Stimulated activated CD8-positive, alpha-beta memory T cell treated with anti-CD3 and anti-CD28 coated beads, Interleukin-2, amount 100 ng/mL, for 1 hour (primary cell): ENCODE measurements at regions not wholly inside any gene's neighbourhood (a gene's known extent, or its start where the extent isn't known, plus 50 kb on each side); places are given as distances from the start of the nearest gene placed in this dataset.
"Not testable (repeated sequence)": the region's sequence is repeated elsewhere in the genome, so short reads cannot be mapped to it uniquely, and the experiment has no call there.

ENCODE experiments used
- DNase-seq, 2 donors: peaks; one replicate each; pipeline ENCODE4 v3.0.0-alpha.2; 2020; ENCODE audit warnings: low read depth in 2 of 2

DNA sequence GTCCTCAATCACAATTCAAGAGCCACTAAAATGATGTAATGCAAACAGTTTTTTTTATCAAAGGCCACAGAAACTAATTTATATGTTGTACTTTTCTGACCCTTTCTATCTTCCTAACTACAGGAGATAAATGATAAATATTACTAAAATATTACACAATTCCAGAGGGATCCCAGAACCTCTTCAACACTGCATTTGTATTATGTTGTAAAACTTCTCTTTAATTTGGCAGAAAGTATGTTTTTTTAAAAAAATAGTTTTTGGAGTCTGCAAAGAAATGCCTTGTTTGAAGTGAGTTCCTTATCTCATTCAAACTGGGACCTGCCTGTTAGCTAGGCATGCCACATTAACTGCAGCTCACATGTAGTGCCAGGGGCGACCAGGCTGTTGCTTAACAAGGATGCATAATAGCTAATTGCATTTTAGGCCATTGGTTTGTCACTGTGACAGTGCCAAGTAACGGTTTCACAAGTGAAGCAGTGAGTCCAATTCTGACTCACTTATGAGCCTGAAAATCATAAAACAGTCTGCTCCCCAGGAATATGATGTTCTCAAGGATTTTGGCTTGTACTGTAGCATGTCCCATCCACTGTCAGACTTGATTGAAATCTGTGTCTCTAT is 266.9 kb downstream of the KTN1 start:
- no peak for DNase-seq

DNA sequence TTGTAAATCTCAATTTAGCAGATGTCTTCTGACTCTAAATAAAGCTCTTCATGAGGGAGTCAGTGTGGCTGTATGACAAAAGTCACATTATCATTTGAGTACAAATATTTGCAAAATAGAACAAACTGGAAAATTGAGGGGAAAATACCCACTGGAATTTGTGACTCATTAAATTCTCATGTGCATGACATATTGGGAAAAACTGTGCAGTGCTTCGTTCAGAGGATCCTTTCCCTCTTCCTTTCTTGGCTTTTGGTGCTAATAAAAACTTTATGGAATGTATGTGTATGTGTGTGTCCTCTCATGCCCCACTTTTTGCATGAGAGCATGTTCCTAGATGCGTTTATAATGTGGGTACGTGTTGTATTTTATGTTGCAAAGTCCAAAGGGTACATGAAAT is 267.8 kb downstream of the KTN1 start:
- DNase-seq = no peak

DNA sequence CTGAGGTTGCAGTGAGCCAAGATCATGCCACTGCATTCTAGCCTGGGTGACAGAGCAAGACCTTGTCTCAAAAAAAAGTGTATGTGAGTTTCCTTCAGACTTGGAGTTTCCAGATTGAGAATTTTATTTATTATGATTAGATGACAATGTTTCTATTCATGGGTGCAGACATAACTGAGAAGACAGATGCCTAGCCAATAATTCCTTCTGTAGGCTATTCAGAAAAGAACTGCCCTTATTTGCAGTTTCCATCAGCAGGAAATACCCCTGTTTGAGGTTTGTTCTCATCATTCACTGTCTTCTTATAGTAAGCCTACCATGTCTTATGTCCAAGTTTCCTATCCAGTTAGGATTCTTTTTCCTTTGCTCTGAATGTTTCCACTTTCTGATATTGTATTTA is 269.0 kb downstream of the KTN1 start:
- DNase-seq = no peak

DNA sequence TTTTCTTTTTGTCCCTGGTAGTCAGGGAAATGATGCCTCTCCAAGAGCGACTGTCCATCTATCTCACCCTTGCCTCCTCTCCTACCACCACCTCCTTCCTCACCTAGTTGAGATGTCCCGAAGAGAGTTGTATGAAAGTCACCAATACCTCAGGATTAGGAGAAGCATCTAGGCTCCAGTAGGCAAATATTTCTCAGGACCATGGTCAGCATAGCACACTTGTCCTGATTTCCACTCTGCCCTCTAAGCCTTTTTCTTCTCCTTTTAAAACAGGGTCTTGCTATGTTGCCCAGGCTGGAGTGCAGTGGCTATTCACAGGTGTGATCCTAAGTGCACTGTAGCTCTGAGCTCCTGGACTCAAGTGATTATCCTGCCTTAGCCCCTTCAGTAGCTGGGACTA is 268.4 kb upstream of the PELI2 start:
- no peak for DNase-seq

DNA sequence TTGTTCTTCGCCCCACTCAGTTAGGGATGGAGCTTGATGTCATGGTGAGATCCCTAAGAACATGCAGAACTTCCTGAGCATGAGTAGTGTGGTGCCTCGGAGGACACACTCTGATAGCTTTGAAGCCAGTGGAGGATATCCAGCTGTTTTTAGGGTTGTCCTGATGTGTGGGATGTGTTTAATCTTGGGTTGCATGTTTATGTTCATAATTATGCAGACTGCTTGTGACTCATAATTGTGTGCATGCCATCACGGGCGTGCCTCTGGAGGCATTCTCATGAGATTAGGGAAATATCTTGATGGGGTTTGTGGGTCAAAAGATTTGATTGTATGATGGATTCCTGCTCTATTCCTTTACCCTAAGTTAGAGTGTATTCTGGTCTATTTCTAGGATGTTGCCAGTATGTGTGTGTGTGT is 267.4 kb upstream of the PELI2 start:
- DNase-seq = no peak

DNA sequence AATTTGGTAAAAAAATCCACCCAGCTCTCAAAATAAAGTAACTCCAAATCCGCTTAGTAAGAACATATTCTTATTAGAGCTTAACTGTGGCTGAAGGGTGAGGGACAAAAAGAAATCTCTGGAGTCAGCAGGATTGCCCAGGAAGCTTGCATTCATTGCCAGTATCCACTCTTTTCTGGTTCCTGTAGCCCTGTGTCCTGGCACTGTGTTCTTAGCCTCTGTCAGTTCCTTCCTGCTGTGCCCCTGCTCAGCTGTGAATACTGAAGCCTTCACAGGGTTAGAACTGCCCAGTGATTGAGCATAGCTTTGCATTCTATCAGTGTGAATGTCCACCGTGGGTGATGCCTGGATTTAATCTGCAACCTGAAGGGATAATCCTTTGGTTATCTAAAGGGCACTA is 266.9 kb upstream of the PELI2 start:
- DNase-seq = no peak

DNA sequence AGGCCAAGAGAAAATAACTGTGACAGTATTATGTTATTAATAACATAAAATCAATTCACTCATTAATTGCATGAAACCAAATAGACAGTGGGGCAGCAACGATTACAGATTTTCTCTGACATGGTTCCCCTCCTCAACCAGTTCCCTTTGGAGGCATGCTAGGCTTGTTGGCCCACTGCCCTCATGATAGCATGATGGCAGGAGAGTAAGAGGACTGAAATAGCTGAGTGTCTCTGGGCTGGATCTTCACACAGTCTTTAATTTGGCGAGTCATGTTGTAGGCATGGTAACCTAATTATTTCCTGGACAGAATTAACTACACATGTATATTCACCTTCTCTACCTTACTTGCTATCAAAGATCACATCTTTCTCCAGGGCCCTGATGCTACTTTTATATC is 266.2 kb upstream of the PELI2 start:
- no peak for DNase-seq

DNA sequence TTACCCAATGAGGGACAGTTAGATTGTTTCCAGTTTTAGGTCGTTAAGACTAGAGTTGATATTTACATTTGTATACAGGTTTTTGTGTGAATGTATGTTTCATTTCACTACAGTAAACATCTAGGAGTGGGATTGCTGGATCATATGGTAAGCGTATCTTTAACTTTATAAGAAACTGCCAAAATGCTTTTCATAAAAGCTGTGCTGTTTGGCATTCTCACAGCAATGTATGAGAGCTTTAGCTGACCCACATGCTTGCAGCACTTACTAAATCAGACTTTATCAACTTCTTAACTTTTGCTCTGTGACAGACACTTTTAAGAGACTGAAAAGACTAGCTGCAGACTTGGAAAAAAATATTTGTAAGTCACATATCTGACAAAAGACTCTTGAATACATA is 262.5 kb upstream of the PELI2 start:
- DNase-seq = no peak

DNA sequence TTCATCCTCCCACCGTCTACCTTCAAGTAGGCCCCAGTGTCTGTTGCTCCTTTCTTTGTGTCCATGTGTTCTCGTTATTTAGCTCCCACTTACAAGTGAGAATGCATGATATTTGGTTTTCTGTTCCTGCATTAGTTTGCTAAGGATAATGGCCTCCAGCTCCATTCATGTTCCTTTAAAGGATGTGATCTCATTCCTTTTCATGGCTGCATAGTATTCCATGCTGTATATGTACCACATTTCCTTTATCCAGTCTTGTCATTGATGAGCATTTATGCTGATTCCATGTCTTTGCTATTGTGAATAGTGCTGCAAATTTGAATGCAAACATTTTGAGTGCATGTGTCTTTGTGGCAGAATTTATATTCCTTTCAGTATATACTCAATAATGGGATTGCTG is 259.6 kb upstream of the PELI2 start:
- no peak for DNase-seq

DNA sequence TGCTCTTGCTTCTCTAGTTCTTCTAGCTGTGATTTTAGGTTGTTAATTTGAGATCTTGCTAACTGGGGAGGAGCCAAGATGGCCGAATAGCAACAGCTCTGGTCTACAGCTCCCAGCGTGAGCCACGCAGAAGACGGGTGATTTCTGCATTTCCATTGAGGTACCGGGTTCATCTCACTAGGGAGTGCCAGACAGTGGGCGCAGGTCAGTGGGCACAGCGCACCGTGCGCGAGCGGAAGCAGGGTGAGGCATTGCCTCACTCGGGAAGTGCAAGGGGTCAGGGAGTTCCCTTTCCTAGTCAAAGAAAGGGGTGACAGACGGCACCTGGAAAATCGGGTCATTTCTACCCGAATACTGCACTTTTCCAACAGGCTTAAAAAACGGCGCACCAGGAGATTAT is 256.6 kb upstream of the PELI2 start:
- DNase-seq = not testable (repeated sequence)

DNA sequence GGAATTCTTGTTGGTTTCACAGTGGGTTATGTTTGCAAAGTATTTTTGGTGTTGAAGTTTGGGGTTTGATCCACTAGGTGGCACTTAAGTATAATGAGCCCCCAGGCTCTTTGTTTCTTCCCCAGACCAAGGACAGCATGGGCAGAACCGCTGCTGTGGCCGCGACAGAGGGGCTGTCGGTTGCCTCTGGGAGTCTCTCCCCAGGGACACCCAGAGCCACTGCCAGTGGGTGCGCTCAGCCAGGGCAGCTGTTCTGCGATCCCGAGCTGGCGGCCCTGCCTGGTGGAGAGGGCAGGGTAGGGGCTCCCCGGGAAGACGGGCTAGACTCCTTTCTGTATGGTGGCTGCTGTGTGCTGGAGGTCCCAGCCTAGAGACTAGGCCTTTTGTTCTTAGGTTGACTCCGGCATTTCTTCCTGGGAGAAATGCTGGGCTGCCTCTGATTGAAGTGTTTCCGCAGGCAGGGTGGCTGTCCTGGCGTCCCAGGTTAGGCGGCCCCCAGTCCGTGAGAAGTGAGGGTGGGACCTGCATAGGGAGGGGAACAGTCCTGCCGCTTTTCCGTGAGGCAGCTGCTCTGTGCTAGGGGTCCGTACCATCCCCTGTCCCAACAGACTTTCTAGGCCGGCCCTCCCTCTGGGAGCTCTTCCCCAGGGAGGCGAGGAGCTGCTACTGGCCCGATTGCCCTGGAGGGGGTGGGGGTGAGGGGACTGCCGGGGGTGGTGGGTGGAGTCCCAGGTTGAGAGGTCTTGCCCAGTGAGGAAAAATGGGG is 253.1 kb upstream of the PELI2 start:
- DNase-seq = no peak

DNA sequence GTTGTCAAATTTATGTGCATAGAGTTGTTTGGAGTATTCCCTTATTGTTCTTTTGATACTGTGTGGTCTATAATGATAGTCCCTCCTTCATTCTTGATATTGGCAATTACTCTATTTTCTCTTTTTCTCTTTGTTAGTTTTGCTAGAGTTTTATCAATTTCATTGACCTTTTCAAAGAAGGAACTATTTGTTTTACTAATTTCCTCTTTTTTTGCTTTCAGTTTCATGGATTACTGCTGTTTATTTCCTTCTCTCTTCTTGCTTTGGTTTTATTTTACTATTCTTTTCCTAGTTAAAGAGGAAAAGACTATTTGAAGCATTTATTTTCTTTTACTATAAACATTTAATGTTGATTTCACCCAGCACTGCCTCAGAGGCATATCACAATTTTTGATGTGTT is 250.9 kb upstream of the PELI2 start:
- no peak for DNase-seq

DNA sequence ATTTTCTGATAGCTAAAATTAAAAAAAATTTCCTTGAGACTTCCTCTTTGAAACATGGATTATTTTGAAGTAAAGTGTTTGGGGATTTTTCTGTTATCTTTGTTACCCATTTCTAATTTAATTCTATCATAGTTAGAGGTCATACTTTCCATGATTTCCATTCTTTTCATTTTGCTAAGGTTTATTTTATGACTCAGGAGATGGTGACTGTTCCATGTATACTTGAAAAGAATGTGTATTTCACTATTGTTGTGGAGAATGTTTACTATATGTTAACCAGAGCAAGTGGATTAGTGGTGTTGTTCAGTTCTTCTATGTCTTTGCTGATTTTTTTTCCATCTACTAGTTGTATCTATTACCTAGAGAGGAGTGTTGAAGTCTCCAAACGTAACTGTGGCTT is 250.5 kb upstream of the PELI2 start:
- DNase-seq = no peak

DNA sequence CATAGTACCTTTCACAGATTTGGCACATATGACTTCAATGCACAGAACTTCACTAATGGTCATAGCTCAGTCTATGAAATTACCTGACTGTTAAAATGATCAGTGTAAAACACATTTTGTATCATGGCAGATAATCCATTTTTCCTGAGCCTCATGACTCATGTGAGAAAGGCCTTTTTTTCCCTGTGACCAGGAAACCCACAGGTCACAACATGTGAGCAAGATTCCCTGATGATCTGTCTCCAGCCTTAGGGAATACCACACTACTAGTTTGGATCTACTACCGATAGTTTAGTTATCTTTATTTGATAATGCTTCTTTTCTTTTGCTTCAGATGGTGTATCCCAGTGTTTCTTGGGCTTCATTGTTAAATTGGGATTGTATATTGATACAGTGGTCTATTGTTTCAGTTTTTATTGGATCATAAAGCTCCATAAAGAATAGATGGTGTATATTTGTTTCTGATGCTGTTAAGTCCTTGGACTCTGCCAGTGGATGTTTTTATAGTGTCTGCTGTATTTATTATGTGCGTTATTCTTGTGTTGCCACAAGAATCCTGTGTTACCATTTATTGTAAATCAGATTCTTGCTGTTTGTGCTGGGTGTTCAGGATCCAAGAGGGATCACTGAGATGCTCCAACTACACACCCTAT is 248.7 kb upstream of the PELI2 start:
- DNase-seq = no peak

DNA sequence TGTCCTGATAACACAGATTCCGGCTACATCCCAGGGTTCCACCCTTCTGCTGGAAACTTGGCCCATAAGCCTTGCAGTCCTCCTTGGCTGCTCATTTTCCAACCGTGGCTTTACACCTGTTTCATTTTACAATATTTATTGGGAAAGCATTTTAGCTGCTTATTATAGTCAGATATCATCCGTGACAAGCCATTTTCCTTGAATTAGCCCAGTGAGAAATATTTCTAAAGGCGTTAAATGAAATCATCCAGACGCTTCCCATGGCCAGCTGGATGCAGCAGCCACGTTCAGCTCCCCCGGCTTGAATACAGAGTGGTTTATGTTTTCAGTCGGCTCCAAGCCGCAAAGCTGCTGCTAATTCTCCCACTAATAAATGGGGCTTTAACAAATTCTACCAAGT is 245.0 kb upstream of the PELI2 start:
- no peak for DNase-seq

DNA sequence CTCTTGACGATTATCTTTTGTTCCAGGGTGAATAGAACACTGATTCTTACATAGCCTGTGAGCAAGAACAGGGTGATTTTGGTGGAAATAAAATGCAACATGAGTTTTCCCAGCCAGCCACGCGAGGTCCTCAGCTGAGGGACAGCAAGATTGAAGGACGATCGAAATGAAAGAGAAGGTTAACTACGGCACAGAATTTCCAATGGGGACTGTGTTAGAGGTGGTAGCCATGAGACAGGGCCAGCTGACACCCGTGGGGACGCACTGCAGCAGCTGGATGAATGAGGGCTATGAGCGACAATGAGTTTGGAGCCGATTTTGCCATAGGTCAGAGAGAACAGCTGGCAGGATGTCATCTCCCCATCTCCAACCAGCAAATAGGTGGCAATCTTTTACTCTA is 243.4 kb upstream of the PELI2 start:
- DNase-seq = no peak

DNA sequence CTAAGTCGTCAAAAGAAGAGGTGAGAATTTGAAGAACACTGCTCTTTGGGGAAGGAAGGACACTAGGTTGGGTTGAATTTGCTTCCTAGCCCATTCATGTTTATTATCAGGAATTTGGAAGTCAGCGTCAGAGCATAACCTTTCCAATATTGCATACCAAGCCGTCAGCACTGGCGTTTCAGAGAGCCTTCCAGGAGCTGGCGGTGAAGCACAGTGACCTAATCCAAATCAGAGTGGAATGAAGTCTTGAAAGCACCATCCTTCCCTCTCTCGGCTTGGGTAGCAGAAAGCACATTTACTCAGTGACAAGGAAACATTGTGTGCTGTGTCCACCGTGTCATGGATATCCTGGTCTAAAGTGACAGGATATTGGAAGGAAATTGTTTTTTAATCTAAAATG is 240.3 kb upstream of the PELI2 start:
- no peak for DNase-seq

DNA sequence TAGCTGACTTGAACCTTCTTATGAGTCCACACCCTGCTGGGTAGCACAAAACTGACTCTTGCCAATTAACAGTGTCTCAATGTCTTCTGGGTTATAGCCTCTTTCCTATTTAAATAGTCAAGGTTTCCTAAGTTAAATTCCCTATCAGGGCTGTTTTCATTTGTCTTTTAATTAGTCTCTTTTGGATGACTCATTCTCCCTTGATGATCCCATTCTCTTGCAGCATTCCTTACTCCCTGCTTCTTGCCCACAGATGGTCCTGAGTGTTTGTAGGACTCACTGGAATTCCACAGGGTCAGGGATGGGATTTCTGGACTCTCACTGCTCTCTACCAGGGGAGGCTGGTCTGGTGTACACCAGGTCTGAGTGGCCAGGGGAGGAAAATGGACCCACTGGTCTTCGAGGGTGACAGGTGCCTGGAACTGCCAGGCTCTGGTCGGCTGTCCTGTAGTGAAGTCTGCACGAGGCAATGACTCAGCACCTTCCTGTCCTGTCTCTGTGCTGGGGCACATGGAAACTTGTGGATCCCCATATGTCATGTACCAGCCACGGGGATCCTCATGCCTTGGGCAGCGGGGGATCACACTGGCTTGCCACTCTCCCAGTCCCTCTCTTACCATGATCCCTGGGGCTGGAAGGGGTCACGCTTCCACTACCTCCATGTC is 236.5 kb upstream of the PELI2 start:
- no peak for DNase-seq

DNA sequence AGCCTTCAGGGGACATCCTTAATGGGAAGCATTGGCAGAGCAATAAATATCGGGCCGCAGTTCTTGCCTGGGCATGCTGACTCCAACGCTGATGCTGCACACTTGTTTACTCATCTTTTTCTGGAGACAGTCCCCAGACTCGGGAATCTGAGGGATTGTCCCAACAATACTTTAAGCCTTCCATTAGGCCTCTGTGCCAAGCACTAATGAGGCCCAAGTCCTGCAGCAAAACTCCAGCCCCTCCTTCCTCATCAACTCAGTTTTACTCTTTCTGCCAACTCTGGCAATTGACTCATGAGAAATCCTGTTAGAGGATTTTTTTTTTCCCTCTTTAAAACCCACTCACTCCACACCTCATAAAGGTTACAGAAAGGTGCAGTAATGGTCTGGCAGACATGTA is 233.4 kb upstream of the PELI2 start:
- DNase-seq = no peak

DNA sequence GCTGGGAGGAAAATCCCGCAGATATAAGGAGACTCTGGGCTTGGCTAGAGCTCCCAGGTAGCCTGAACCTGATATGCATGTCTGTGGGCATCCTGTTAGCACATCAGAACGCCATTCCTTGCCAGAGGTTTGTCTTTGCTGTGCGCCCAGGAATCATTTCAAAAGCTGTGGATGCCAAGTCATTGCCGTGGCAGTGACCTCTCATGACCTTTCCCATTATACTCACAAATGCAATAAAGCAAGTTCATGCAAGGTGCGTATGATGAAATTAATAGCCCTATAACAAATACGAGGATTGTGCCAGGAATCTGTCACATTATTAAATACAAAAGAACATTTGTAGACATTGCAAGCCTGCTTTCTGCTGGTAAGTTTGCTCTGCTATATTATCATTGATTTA is 229.1 kb upstream of the PELI2 start:
- DNase-seq = no peak

DNA sequence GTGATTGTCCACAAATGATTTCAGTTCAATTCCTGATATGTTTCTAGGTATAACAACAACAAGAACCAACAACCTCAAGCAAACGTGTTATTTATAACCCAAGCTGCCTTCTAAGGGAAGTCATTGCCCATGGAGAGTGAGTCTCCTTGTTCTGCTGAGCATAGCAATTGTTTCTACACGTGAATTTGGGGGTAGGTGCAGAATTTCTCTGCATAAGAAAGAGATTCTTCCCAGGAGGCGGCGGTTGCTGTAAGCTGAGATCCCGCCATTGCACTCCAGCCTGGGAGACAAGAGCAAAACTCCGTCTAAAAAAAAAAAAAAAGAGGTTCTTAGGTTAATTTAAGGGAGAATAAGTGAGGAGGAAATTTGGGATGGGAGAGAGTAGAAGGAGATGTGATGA is 226.5 kb upstream of the PELI2 start:
- no peak for DNase-seq

DNA sequence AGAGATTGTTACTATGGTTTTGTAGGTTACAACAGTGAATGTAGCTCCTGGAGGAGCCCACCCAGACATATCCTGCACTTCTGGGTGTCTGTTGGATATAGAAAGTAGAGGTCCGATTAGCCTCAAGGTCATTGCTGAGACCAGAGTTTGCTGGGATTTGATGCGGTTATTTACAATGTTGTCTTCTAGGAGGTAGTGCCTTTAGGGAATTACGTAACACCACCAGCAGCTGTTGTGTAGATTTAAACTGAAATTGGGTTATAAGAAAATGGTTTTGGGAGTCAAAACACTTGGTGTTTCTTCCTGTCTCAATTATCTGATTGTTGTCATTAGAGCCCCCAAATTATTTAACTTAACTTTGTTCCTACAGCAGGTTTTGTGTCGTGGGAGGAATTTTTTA is 225.3 kb upstream of the PELI2 start:
- no peak for DNase-seq

DNA sequence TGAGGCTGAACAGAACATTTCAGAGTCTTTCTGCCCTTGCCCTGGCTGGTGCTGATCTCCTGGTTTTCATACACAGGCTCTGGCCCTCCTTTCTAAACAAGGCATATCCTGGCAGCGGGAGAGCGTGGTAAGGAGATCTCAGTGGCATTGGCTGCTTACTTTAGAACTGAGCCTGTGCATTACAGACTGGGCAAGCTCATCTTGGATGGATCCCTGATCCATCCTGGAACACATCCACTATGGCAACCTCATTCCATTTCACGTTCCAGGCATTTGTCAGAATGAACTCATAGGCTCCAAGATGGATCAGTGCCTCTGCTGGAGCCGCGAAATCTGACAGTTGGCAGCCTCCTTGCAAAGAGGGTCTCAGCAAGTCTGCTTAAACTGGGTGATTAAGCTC is 224.5 kb upstream of the PELI2 start:
- DNase-seq = no peak
